K562 (cell line): ENCODE measurements at regions not wholly inside any gene's neighbourhood (a gene's known extent, or its start where the extent isn't known, plus 50 kb on each side); places are given as distances from the start of the nearest gene placed in this dataset.

Source experiments
- ATAC-seq: fragments of 200-7000 bp; cut with Tn5 transposase; 3 replicates; pipeline ENCODE4 v1.9.1; 2020; ENCODE audit warnings: moderate library complexity
- BruUV-seq: library from RNA; stranded (reverse); fragments of 400-500 nt; replicated peaks from 2 replicates; lab custom pipeline; 2021; lab: Mats Ljungman, UMichigan
- CTCF ChIA-PET: fragments of 300-600 bp; formaldehyde crosslinking; extraction: SDS; loops from one replicate; lab custom pipeline; 2021; ENCODE audit warnings: low intra/inter-chr PET ratio; lab: Yijun Ruan, JAX
- POLR2A ChIA-PET: fragments of 300-600, 350-650 bp; sonication (Branson Sonifier 250); formaldehyde crosslinking; extraction: SDS; loops from one replicate; lab custom pipeline; 2021; ENCODE audit warnings: antibody characterized with exemption, inconsistent platforms; lab: Yijun Ruan, JAX
- DNase-seq, 4 experiments: peaks; one replicate each; pipeline versions ENCODE4 v3.0.0 to v3.0.0-alpha.2; 2011 to 2018; ENCODE audit warnings: low spot score in 3 of 4, mixed read lengths in 3 of 4; ENCODE audit errors: extremely low read depth in 1 of 4
- FAIRE-seq: peaks from 2 replicates; lab custom pipeline; 2011; peaks lifted over from hg19 to GRCh38; lab: Jason Lieb, UNC
- H2AFZ ChIP-seq: 2 replicates; pipeline ENCODE4 v1.6.0; 2011; ENCODE audit warnings: low read depth, low read length, control low read depth, inconsistent platforms
- H3K27ac ChIP-seq: fragments of 200-600 bp; 3 replicates; pipeline ENCODE4 v1.8.0; 2011; ENCODE audit warnings: low read depth, mild to moderate bottlenecking, control low read depth, inconsistent platforms, low read length, moderate library complexity, mixed read lengths; ENCODE audit errors: extremely low read depth
- H3K27me3 ChIP-seq, 2 experiments: fragments of 300-600 bp in 1 of 2; 2 replicates in 1 of 2; 3 replicates in 1 of 2; pipeline versions ENCODE4 v1.6.0 to v1.8.0; 2011; ENCODE audit warnings: inconsistent platforms in 2 of 2, low read length in 2 of 2, mild to moderate bottlenecking in 1 of 2, mixed read lengths in 1 of 2, moderate library complexity in 1 of 2; ENCODE audit not compliant: control insufficient read depth in 2 of 2, insufficient read depth in 2 of 2
- H3K36me3 ChIP-seq: fragments of 300-600 bp; 3 replicates; pipeline ENCODE4 v1.8.0; 2011; ENCODE audit warnings: mild to moderate bottlenecking, low read length, inconsistent platforms; ENCODE audit not compliant: control insufficient read depth, insufficient read depth
- H3K4me1 ChIP-seq, 2 experiments: fragments of 200-600 bp in 1 of 2; replicated peaks in 1 of 2; 2 replicates in 1 of 2; 3 replicates in 1 of 2; pipeline versions ENCODE4 v1.5.1 to v1.8.0; 2011; ENCODE audit warnings: inconsistent platforms in 2 of 2, low read length in 2 of 2, mild to moderate bottlenecking in 1 of 2, mixed read lengths in 1 of 2, moderate library complexity in 1 of 2; ENCODE audit not compliant: control insufficient read depth in 2 of 2, insufficient read depth in 2 of 2
- H3K4me2 ChIP-seq: 2 replicates; pipeline ENCODE4 v1.6.1; 2011; ENCODE audit warnings: low read length, control low read depth, inconsistent platforms, mixed read lengths; ENCODE audit not compliant: insufficient read depth
- H3K4me3 ChIP-seq: fragments of 200-600 bp; sonication (generic), shearing (Covaris generic); 2 replicates; pipeline ENCODE4 v1.5.1; 2016; ENCODE audit warnings: control low read depth, inconsistent platforms
- H3K79me2 ChIP-seq: fragments of 200-600 bp; 3 replicates; pipeline ENCODE4 v1.8.0; 2011; ENCODE audit warnings: low read length, inconsistent platforms; ENCODE audit not compliant: control insufficient read depth, insufficient read depth
- H3K9ac ChIP-seq, 2 experiments: 2 replicates each; pipeline versions ENCODE4 v1.6.0 to v1.6.1; 2011; ENCODE audit warnings: low read depth in 2 of 2, low read length in 2 of 2, control low read depth in 1 of 2, inconsistent platforms in 1 of 2, mild to moderate bottlenecking in 1 of 2, mixed read lengths in 1 of 2; ENCODE audit not compliant: insufficient read depth in 1 of 2
- H3K9me1 ChIP-seq: one replicate; pipeline ENCODE4 v1.6.0; 2011; ENCODE audit warnings: inconsistent platforms, mild to moderate bottlenecking, low read length, moderate library complexity; ENCODE audit not compliant: control insufficient read depth, insufficient read depth
- H3K9me3 ChIP-seq: replicated peaks from 2 replicates; pipeline ENCODE4 v1.5.1; 2011; ENCODE audit warnings: low read depth, low read length, inconsistent platforms; ENCODE audit not compliant: control insufficient read depth, insufficient read depth
- H4K20me1 ChIP-seq: replicated peaks from 2 replicates; pipeline ENCODE4 v1.6.1; 2011; ENCODE audit warnings: low read length, inconsistent platforms, mixed read lengths; ENCODE audit not compliant: control insufficient read depth, insufficient read depth
- ARID3B ChIP-seq: fragments of 250-450 bp; sonication (Bioruptor Pico); IDR thresholded peaks from 2 replicates; pipeline ENCODE4 v1.4.0; 2020; ENCODE audit warnings: borderline replicate concordance
- ASH1L ChIP-seq: fragments of 450-650 bp; IDR thresholded peaks from 2 replicates; pipeline ENCODE4 v1.6.1; 2018; ENCODE audit warnings: borderline replicate concordance, mild to moderate bottlenecking, low read depth; ENCODE audit not compliant: partially characterized antibody
- COPS2 ChIP-seq: fragments of 450-650 bp; conservative IDR thresholded peaks from 2 replicates; pipeline ENCODE4 v1.6.1; 2016; ENCODE audit warnings: mild to moderate bottlenecking, moderate library complexity
- CREB5 ChIP-seq: fragments of 250-450 bp; sonication (Bioruptor Pico); IDR thresholded peaks from 2 replicates; pipeline ENCODE4 v1.5.0; 2020; ENCODE audit warnings: mild to moderate bottlenecking
- DNMT1 ChIP-seq: fragments of 450-650 bp; IDR thresholded peaks from 2 replicates; pipeline ENCODE4 v1.6.1; 2016; ENCODE audit warnings: antibody characterized with exemption, mild to moderate bottlenecking
- HDAC8 ChIP-seq: fragments of 450-650 bp; IDR thresholded peaks from 2 replicates; pipeline ENCODE4 v1.6.1; 2016; ENCODE audit warnings: mild to moderate bottlenecking, missing genetic modification characterization, moderate library complexity, missing compliant biosample characterization
- MED1 ChIP-seq: sonication (generic); formaldehyde crosslinking; IDR thresholded peaks from 2 replicates; pipeline ENCODE4 v1.8.1; 2023; ENCODE audit warnings: missing genetic modification reagents, borderline replicate concordance
- RBM17 ChIP-seq: fragments of 200-400 bp; formaldehyde crosslinking; IDR thresholded peaks from 2 replicates; pipeline ENCODE4 v1.6.1; 2017; ENCODE audit warnings: low read depth, mild to moderate bottlenecking, low read length, borderline replicate concordance
- SIN3A ChIP-seq, 2 experiments: fragments of 150-350 bp in 1 of 2; IDR thresholded peaks; 2 replicates each; pipeline ENCODE4 v1.6.1; 2011 to 2016; ENCODE audit warnings: borderline replicate concordance in 2 of 2, low read depth in 2 of 2, low read length in 2 of 2, mild to moderate bottlenecking in 2 of 2, moderate library complexity in 2 of 2; ENCODE audit not compliant: control insufficient read depth in 1 of 2
- SMARCC2 ChIP-seq: fragments of 450-650 bp; IDR thresholded peaks from 2 replicates; pipeline ENCODE4 v1.6.1; 2017; ENCODE audit warnings: antibody characterized with exemption, moderate library complexity, mild to moderate bottlenecking, low read depth
- ZNF143 ChIP-seq: sonication (generic); formaldehyde crosslinking; IDR thresholded peaks from 2 replicates; pipeline ENCODE4 v1.9.0; 2022; ENCODE audit warnings: mild to moderate bottlenecking, missing genetic modification reagents
- ZNF280B ChIP-seq: fragments of 250-450 bp; sonication (Bioruptor Pico); IDR thresholded peaks from 2 replicates; pipeline ENCODE4 v1.5.1; 2021; ENCODE audit warnings: mild to moderate bottlenecking
- ZNF347 ChIP-seq: fragments of 450-650 bp; formaldehyde crosslinking; IDR thresholded peaks from 2 replicates; pipeline ENCODE4 v1.4.0; 2020; ENCODE audit warnings: low read depth, mild to moderate bottlenecking, moderate library complexity
- ZNF408 ChIP-seq: fragments of 250-450 bp; sonication (Bioruptor Pico); IDR thresholded peaks from 2 replicates; pipeline ENCODE4 v1.4.0; 2020; ENCODE audit warnings: low read depth, mild to moderate bottlenecking, moderate library complexity
- WGBS: fragments of 100-300 bp; shearing (Covaris generic); methylation state at CpG from one replicate; pipeline ENCODE4 v1.1.6; 2016; ENCODE audit warnings: low coverage, mixed read lengths; ENCODE audit not compliant: insufficient coverage; ENCODE audit errors: missing lambda C conversion rate; 5-methylcytosine and 5-hydroxymethylcytosine counted together
- in situ Hi-C: fragments of 300-500 bp; cut with MboI; formaldehyde crosslinking; loops from 4 replicates; pipeline ENCODE4 v1.15.0; 2018; ENCODE audit warnings: inconsistent platforms, mixed read lengths
- intact Hi-C: fragments of 100-400 bp; cut with micrococcal nuclease; formaldehyde crosslinking; loops from 2 replicates; pipeline ENCODE4 v1.14.2; 2022

- intact Hi-C loops, result no loop called here
- Histone ChIP-seq H3K4me2 (no peak overlapping the region), H3K4me1 (no peaks in the 10 kb centered on the region), H3K9ac (no peak overlapping the region), H4K20me1 (no peaks in the 10 kb centered on the region), H3K79me2 (no peaks in the 10 kb centered on the region), H3K27ac (no peak overlapping the region), H2AFZ (no peak overlapping the region), H3K9me3 (no peaks in the 10 kb centered on the region), H3K9me1 (no peaks in the 10 kb centered on the region), H3K36me3 (no peaks in the 10 kb centered on the region), H3K27me3 (no peaks in the 10 kb centered on the region), H3K4me3 (no peak overlapping the region)
- in situ Hi-C loops, result no loop called here
- WGBS, result 0% methylated on average over 1 of the region's 1 CpG
- DNase-seq (no peak), ATAC-seq (no peak), FAIRE-seq (no peak)
- POLR2A ChIA-PET, result no interaction called here
- CTCF ChIA-PET, result no interaction called here
- BruUV-seq, result no TSS peak
- no peak for TF ChIP-seq HDAC8
- TF ChIP-seq SMARCC2, result no peak
- TF ChIP-seq DNMT1, result no peak
- no peak for TF ChIP-seq MED1 (CRISPR knock-in tag)
- TF ChIP-seq SIN3A (IDR thresholded peaks at IDR 0.05; ENCODE audit: borderline replicate concordance in 2 of 2, control insufficient read depth in 1 of 2, low read depth in 2 of 2, low read length in 2 of 2), result no peak
- TF ChIP-seq RBM17, result no peak
- TF ChIP-seq ZNF280B (CRISPR knock-in tag), result no peak
- TF ChIP-seq ZNF408 (CRISPR knock-in tag), result no peak
- TF ChIP-seq ZNF143 (CRISPR knock-in tag), result no peak
- no peak for TF ChIP-seq COPS2
- TF ChIP-seq ASH1L, result no peak
- no peak for TF ChIP-seq ZNF347
- no peak for TF ChIP-seq CREB5
- TF ChIP-seq ARID3B, result no peak
These were observed 252.2 kb downstream of the PLPP3 start for GRCh38 chr1:56327195-56327594.
